ENCODE measurements at regions not wholly inside any gene's neighbourhood (a gene's known extent, or its start where the extent isn't known, plus 50 kb on each side); places are given as distances from the start of the nearest gene placed in this dataset.

DNA sequence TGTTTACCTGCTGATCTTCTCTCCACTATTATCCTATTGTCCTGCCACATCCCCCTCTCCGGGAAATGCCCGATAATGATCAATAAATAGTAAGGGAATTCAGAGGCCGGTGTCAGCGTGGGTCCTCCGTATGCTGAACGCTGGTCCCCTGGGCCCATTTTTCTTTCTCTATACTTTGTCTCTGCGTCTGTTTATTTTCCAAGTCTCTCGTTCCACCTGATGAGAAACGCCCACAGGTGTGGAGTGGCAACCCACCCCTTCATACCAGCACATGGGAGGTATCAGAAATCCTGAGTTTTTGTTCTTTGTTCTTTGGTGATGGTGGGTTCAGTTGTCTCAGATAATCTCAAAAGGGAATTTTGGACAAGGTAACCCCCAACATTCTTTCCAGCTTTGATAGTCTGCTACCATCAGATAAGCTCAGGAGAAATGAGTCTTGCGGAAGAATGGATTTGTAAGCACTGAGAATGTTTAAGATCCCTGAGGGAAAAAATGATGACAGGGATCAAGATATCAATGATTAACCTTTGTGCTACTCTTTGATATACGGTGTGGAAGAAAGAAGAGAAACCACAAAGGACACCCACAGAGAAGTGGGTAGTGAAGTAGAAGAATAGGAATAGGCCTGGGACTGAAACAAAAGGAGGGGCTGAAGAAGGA, 117.9 kb downstream of the CEP44 start:
- TF ChIP-seq, protein P1, sequence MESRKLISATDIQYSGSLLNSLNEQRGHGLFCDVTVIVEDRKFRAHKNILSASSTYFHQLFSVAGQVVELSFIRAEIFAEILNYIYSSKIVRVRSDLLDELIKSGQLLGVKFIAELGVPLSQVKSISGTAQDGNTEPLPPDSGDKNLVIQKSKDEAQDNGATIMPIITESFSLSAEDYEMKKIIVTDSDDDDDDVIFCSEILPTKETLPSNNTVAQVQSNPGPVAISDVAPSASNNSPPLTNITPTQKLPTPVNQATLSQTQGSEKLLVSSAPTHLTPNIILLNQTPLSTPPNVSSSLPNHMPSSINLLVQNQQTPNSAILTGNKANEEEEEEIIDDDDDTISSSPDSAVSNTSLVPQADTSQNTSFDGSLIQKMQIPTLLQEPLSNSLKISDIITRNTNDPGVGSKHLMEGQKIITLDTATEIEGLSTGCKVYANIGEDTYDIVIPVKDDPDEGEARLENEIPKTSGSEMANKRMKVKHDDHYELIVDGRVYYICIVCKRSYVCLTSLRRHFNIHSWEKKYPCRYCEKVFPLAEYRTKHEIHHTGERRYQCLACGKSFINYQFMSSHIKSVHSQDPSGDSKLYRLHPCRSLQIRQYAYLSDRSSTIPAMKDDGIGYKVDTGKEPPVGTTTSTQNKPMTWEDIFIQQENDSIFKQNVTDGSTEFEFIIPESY (IDR thresholded peaks at IDR 0.05), result no peak
- TF ChIP-seq EGR1 (IDR thresholded peaks at IDR 0.05; ENCODE audit: low read depth in 2 of 2), result no peak
- TF ChIP-seq CTCF (IDR thresholded peaks at IDR 0.05; ENCODE audit: low read depth, low read length, missing input control), result no peak
- no peak for TF ChIP-seq FOXA1 (IDR thresholded peaks at IDR 0.05)
- TF ChIP-seq YY1 (IDR thresholded peaks at IDR 0.05), result no peak
- TF ChIP-seq SP1 (IDR thresholded peaks at IDR 0.05), result no peak
- no peak for TF ChIP-seq RAD21 (IDR thresholded peaks at IDR 0.05)
- no peak for TF ChIP-seq MAX (IDR thresholded peaks at IDR 0.05)
- TF ChIP-seq JUND (IDR thresholded peaks at IDR 0.05), result no peak

Data from liver (tissue), 3 donors.